Gastroesophageal sphincter (tissue), 4 donors: ENCODE measurements at regions not wholly inside any gene's neighbourhood (a gene's known extent, or its start where the extent isn't known, plus 50 kb on each side); places are given as distances from the start of the nearest gene placed in this dataset.
A peak's percentile ranks its signal among the peaks of the same experiment; 100 is the strongest.

Experiments used
- ATAC-seq: fragments of 150-250 bp; one replicate; pipeline ENCODE4 v1.9.1; 2016; ENCODE audit warnings: mild to moderate bottlenecking, moderate library complexity
- H3K27ac ChIP-seq, 4 donors: fragments of 200-600 bp; sonication (generic) in 3 of 4; 1 replicate in 3 of 4; 2 replicates in 1 of 4; pipeline ENCODE4 v1.5.1; 2016 to 2019
- H3K27me3 ChIP-seq: fragments of 200-600 bp; sonication (generic); one replicate; pipeline ENCODE4 v1.5.1; 2019
- H3K36me3 ChIP-seq, 2 donors: fragments of 200-600 bp; sonication (generic); one replicate each; pipeline ENCODE4 v1.5.1; 2019; ENCODE audit warnings: control low read depth in 1 of 2
- H3K4me1 ChIP-seq, 3 donors: fragments of 200-600 bp; sonication (generic); 1 replicate in 2 of 3; 2 replicates in 1 of 3; pipeline ENCODE4 v1.5.1; 2016 to 2019; ENCODE audit warnings: control low read depth in 2 of 3
- H3K4me3 ChIP-seq, 2 donors: fragments of 200-600 bp; sonication (generic); one replicate each; pipeline ENCODE4 v1.5.1; 2019; ENCODE audit warnings: mild to moderate bottlenecking in 1 of 2, moderate library complexity in 1 of 2
- H3K9me3 ChIP-seq, 3 donors: fragments of 200-600 bp; sonication (generic); one replicate each; pipeline ENCODE4 v1.5.1; 2017 to 2019; ENCODE audit warnings: control low read depth in 2 of 3
- EP300 ChIP-seq: sonication (generic); formaldehyde crosslinking; IDR thresholded peaks from one replicate; pipeline ENCODE4 v1.6.1; 2017; ENCODE audit warnings: antibody characterized with exemption, mild to moderate bottlenecking
- POLR2A ChIP-seq, 2 donors: fragments of 450-650 bp; IDR thresholded peaks; one replicate each; pipeline ENCODE4 v1.6.1; 2017; ENCODE audit warnings: antibody characterized with exemption in 2 of 2, mild to moderate bottlenecking in 2 of 2, moderate library complexity in 1 of 2
- POLR2AphosphoS5 ChIP-seq: sonication (generic); formaldehyde crosslinking; IDR thresholded peaks from one replicate; pipeline ENCODE4 v1.6.1; 2017; ENCODE audit warnings: antibody characterized with exemption
- WGBS, 2 donors: methylation state at CpG; one replicate each; pipeline ENCODE4 v1.1.5; 2018; ENCODE audit warnings: low coverage in 1 of 2; 5-methylcytosine and 5-hydroxymethylcytosine counted together
- TF ChIP-seq, protein P1 (sequence below), 4 experiments: fragments of 200-600 bp in 2 of 4; fragments of 450-650 bp in 2 of 4; sonication (generic) in 1 of 4; IDR thresholded peaks; one replicate each; pipeline ENCODE4 v1.5.1; 2017 to 2019; ENCODE audit warnings: antibody characterized with exemption in 4 of 4, mild to moderate bottlenecking in 2 of 4, moderate library complexity in 2 of 4

DNA sequence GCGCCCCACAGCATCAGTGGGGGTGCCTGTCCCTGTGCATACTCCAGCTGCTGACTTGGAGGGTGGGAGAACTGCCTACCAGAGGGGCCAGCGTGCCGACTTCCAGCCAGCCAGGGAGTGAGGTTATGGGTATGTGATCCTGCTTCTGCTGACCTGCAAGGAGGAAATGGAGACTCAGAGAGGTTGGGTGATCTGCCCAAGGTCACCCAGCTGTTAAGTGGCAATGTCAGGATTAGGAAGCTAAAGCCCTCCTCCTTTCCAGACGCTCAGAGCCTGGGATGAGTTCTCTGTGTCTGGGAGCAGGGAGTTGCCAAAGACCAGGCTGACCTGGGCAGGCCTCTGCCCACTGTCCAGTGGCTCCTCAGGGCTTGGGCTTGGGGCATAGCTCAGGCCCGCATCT is 169.6 kb downstream of the GLI2 start:
- WGBS, 2 donors, result 40% methylated on average over 1 of the region's 5 CpGs; no CpG with 5 or more reads in 1 of the 2 donors
- H3K4me3 ChIP-seq, result no peak overlapping the region
- H3K36me3 ChIP-seq, result no peaks in the 10 kb centered on the region
- H3K27me3 ChIP-seq, result no peaks in the 10 kb centered on the region
- ATAC-seq, result no peak
- TF ChIP-seq POLR2AphosphoS5 (no peak), POLR2A (IDR thresholded peaks at IDR 0.05) (no peak), EP300 (no peak)
- TF ChIP-seq, protein P1, sequence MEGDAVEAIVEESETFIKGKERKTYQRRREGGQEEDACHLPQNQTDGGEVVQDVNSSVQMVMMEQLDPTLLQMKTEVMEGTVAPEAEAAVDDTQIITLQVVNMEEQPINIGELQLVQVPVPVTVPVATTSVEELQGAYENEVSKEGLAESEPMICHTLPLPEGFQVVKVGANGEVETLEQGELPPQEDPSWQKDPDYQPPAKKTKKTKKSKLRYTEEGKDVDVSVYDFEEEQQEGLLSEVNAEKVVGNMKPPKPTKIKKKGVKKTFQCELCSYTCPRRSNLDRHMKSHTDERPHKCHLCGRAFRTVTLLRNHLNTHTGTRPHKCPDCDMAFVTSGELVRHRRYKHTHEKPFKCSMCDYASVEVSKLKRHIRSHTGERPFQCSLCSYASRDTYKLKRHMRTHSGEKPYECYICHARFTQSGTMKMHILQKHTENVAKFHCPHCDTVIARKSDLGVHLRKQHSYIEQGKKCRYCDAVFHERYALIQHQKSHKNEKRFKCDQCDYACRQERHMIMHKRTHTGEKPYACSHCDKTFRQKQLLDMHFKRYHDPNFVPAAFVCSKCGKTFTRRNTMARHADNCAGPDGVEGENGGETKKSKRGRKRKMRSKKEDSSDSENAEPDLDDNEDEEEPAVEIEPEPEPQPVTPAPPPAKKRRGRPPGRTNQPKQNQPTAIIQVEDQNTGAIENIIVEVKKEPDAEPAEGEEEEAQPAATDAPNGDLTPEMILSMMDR (IDR thresholded peaks at IDR 0.05), result no peak
- no peaks in the 10 kb centered on the region for H3K9me3 ChIP-seq
- peaks cover 0 to 37% (median 12%) of the 10 kb centered on the region in 3 donors for H3K4me1 ChIP-seq
- peak overlapping the region in 2 of 4 donors; percentile 53 to 69 for H3K27ac ChIP-seq

DNA sequence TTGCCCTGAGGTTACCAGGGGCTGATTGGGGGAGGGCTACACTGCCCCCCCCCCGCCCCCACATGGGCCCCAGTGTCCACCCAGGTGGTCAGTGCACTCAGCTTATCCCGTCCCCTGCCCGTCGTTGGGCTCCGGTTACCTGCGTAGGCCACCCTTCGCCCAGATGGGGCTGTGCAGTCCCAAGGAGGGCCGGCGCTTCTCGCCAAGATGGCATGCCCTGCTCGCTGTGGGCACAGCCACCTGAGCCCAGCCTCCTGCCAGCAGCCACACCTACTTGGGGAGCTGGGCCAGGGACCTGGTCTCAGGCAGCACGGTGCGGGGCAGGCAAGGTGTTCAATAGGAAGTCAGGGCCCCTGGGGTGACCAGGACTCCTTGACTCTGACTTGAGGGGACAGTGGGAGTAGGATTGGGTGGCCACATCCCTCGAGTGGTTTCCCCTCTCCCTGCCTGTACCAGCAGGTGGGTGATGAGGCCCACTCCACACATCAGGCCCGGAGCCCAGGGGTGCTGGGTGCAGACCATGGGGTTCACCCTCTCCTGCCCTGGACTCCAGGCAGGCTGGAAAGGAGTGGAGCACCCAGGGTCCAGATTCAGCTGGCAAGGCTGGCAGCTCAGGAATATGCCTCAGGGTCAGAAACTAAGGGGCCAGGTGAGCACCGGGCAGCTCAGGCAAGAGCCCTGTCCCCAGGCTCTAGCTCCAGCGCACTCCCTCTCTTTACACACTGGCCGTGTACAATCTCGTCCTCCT is 170.3 kb downstream of the GLI2 start:
- Histone ChIP-seq H3K36me3 (no peaks in the 10 kb centered on the region), H3K4me3 (no peak overlapping the region), H3K27ac (no peak overlapping the region), H3K9me3 (no peaks in the 10 kb centered on the region), H3K27me3 (no peaks in the 10 kb centered on the region), H3K4me1 (peaks cover 0 to 34% (median 12%) of the 10 kb centered on the region in 3 donors)
- WGBS, 2 donors, result 100% methylated on average over 3 of the region's 19 CpGs; no CpG with 5 or more reads in 1 of the 2 donors
- TF ChIP-seq EP300 (no peak), POLR2AphosphoS5 (no peak), POLR2A (IDR thresholded peaks at IDR 0.05) (no peak)
- TF ChIP-seq, protein P1 (IDR thresholded peaks at IDR 0.05), result no peak
- no peak for ATAC-seq

DNA sequence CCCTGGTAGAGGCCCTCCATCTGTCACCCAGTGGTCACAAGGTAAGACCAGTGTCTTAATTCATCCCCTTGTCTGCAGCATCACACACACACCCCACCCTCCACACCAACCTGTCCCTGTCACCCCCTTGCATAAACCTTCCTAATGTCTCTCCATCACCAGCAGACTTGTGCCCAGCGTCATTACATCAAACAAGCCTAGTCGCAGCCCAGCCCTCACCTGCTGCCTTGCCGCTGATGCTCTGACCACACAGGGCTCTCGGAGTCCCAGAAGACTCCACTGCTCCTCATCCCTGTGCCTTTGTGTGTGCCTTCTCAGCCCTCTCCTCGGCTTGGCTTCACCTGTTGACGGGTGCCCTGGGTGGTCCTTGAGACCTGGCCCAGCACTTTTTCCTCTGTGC is 171.2 kb downstream of the GLI2 start:
- TF ChIP-seq POLR2AphosphoS5 (no peak), EP300 (no peak), POLR2A (IDR thresholded peaks at IDR 0.05) (no peak)
- TF ChIP-seq, protein P1 (IDR thresholded peaks at IDR 0.05), result no peak
- WGBS, 2 donors, result 96 to 100% methylated on average over 1 to 4 of the region's 6 CpGs
- Histone ChIP-seq H3K4me3 (no peak overlapping the region), H3K4me1 (peaks cover 0 to 36% (median 15%) of the 10 kb centered on the region in 3 donors), H3K9me3 (no peaks in the 10 kb centered on the region), H3K27me3 (no peaks in the 10 kb centered on the region), H3K27ac (no peak overlapping the region), H3K36me3 (no peaks in the 10 kb centered on the region)
- no peak for ATAC-seq

DNA sequence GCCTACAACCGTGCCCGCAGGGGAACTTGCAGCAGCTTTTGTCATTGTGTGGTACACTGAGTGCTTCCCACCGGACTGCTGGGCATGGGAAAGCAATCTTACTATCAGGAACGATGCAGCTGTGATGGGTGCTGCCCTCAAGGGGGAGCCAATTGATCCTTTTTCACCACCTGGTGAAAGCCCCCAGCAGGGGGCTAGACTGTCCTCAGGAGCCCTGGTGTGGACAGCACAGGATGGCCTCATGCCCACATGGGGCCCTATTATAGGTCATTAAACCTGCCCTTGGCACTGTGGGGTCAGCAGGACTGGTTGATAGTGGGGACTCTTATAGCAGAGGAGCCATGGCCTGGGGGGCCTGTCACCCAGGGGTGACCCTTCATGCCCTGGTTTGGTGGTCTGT is 172.2 kb downstream of the GLI2 start:
- WGBS, 2 donors, result 93% methylated on average over 3 of the region's 4 CpGs; no CpG with 5 or more reads in 1 of the 2 donors
- no peak overlapping the region for H3K27ac ChIP-seq
- TF ChIP-seq POLR2AphosphoS5 (no peak), POLR2A (IDR thresholded peaks at IDR 0.05) (no peak), EP300 (no peak)
- TF ChIP-seq, protein P1 (IDR thresholded peaks at IDR 0.05), result no peak
- H3K4me1 ChIP-seq, result peaks cover 0 to 46% (median 15%) of the 10 kb centered on the region in 3 donors
- no peak overlapping the region for H3K4me3 ChIP-seq
- H3K27me3 ChIP-seq, result no peaks in the 10 kb centered on the region
- ATAC-seq, result no peak
- H3K9me3 ChIP-seq, result no peaks in the 10 kb centered on the region
- no peaks in the 10 kb centered on the region for H3K36me3 ChIP-seq
